LoVo (cell line): ENCODE measurements at regions not wholly inside any gene's neighbourhood (a gene's known extent, or its start where the extent isn't known, plus 50 kb on each side); places are given as distances from the start of the nearest gene placed in this dataset.
A peak's percentile ranks its signal among the peaks of the same experiment; 100 is the strongest.
"Not testable (repeated sequence)": the region's sequence is repeated elsewhere in the genome, so short reads cannot be mapped to it uniquely, and the experiment has no call there.

Source experiments
- DNase-seq: peaks from one replicate; pipeline ENCODE4 v3.0.0-alpha.2; 2016; ENCODE audit warnings: low spot score

DNA sequence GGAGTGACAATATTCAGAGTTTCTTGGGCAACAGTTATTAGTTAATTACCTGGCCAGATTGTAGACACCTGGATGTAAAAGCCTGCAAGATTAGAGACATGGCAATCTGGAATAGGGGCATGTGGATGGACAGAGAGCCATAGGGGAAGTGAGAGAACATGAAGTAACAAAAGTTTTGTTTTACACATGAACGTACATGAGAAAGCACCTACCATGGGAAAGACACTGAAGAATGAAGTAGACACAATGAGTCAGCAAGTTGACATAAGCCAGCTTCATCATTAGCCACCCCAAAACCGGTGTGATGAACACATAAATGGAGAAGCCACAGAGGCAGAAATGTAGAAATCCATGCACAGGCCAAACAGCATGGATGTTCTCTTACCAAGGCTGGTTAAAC, 462.1 kb upstream of the C1orf87 start:
- DNase-seq = no peak

DNA sequence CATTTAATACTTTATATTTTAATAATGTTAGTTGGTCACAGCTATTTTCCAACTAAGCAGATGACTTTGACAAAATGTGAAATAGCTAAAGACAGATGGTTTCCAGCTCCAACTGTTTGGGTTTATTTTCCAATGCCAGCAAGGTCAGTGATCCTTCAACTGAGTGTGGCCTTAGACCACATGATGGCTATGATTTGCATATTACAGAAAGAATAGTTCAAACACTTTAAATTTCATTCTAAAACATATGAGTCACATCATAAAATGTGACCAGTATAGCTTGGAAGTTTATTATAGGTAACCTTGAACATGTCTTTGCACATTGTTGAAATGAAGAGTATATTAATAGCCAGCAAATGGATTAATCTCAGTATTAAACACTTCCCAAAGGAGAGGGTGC, 454.0 kb upstream of the C1orf87 start:
- DNase-seq = no peak

DNA sequence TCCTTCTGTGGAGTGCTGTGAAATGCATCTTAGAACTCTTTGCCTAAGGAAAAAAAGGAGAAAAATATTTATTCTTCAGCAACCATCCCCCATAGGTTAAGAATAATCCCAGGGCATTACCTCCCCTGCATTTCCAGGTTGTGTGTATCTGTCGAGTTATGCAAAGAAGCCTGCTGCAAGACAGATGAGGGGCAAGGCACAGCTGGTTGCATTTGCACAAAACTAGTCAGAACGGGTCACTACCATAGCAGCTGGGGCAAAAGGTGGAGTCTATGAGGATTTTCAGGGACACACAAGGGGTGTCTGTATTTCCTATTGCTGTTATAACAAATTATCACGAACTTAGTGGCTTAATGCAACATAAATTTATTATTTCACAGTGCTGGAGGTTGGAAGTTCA, 443.4 kb upstream of the C1orf87 start:
- no peak for DNase-seq

DNA sequence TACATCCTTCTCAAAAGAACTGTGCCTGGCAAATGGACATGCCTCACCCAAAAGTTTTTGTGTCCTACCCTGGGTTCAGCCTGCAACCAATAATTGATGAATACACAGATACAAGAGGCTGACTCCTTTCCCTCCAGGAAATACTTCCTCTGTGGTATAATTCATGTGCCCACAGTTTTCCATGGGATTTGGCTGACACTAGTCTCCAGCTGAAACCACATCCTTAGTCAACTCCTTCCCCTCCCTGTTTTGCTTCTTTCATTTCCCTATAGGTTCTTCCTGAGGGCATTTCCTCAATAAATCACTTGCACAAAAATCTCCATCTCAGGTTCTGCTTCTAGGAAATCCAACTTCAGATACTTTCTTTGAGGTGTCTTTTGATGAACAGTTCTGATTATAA, 436.6 kb upstream of the C1orf87 start:
- DNase-seq = peak; percentile 18

DNA sequence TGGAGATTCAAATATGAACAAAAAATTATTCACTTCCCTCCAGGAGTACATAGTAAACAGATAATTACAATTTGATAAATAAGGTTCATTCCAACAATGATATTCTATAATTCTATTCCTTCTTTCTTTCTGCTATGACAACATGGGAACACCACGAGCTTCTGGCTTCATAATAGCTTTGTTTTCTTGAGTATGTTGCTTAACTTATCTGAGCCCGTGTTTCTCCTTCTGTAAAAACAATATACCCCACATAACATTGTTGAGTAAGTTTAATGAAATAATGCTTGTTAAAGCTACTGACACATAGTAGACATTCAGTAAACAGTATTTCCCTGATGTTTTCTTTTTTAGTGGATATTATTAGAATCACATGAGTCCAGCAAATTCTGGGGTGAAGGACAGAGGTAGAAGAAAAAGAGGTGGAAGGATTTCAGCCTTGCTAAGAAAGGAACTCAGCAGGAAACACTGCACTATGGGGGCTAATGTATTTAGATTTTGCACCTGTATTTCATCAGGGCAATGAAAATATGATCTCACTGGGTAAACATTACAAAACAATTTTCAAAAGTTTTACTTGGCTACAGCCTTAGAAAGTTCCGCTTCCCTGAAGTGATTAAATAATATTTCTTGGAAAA, 430.8 kb upstream of the C1orf87 start:
- DNase-seq = no peak

DNA sequence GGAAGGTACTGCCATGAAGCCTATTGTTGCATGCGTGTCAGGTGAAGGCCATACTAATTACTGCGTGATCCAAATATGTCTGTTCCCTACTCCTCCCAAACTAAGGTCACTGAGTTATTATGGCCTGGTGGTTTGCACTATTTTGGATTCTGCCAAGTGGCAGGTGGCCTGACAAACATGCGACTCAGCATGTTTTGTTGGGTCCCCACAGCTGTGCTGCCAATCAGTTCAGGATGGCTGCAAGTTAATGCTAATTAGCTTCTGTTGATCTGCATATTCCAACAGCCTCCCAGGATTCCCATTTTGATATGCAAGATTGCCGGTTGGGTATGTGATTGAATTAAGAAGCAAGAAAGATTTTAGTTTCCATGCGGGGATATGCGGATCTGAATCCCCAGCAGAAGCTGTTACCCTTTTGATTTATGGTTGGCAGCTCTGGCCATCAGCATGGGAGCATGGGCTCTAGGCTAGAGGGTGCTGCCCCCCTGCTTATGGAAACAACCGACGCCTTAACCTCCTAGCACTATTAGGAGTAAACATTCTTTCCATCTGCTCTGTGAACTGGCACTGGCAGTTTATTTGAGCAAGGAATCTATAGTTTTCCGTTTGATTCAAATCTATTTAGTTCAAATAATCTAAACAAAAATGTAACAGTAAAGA, 429.8 kb upstream of the C1orf87 start:
- DNase-seq = no peak

DNA sequence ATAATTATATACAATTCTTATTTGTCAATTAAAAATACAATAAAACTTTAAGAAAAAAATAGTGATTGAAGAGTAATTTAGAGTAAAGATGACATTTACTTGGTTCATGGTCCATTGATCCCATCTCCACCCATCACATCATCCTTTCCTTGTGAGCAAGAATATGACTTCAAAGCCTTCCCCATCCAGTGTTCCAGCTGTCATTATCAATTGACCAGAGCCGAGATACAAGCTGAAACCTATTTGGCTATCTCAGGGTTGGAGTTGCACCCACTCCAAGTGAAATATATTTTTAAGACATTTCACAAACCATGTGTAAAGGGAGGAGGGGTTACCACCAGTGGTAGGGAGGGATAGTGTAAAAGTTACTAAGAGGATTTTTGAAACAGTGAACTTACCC, 428.9 kb upstream of the C1orf87 start:
- DNase-seq = no peak

DNA sequence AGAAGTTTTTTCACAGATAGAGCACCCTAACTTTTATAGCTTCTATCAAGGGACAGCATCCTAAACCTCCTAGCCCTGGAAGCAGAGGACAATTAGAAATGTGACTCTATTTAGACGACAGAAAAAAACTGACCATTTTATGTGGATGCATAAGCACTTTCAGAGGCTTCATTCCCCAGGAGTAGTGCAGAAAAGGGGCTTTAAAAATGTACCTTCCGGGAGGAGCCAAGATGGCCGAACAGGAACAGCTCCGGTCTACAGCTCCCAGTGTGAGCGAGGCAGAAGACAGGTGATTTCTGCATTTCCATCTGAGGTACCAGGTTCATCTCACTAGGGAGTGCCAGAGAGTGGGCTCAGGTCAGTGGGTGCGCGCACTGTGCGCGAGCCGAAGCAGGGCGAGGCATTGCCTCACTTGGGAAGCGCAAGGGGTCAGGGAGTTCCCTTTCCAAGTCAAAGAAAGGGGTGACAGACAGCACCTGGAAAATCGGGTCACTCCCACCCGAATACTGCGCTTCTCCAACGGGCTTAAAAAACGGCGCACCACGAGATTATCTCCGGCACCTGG, 416.4 kb upstream of the C1orf87 start:
- not testable (repeated sequence) for DNase-seq

DNA sequence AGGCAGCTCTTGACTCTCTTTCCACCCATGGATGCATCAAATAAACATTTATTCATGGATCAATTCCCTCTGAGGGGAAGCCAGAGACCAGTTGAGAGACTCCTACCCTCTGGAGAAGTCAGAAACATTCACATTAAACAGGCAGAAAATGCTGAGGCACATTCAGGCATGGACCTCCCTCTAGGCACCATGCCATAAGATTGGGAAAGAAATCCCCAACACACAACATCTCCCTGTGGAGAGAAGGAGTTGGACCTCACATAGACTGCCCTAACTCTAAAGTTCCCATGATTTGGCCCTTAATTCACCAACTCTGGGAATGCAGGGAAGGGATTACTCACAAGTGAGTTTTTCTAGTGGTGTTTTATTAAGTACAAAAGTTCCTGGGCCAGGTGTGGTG, 415.3 kb upstream of the C1orf87 start:
- DNase-seq = no peak

DNA sequence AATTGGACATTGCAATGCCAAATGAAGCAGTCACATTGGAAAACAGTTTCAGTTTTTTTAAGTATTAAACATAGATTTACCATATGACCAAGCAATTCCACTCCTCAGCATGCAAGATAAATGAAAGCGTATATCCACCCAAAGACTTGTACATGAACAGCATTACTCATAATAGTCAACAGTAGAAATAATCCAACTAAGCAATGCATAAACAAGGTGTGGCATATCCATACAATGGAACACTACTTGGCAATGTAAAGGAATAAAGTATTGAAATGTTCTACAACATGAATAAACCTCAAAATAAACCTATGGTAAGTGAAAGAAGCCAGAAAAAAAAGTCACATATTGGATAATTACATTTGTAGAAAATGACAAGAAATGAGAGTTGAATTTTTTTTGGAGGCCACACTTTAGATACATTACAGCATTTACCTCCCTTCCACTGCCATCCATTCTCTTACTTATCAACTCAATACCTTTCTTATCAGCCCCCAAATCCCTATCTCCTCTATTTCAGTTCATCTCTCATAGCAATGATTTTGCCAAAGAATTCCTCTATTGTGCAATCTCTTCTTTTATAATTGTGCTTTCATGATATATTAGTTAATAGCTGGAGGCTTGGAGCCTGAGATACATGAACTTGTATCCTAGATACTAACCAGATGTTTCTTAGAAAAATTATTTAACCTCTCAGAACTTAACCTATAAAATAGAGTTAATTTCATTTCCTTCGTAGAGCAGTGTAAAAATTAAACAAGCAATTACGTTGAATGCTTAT, 414.2 kb upstream of the C1orf87 start:
- no peak for DNase-seq

DNA sequence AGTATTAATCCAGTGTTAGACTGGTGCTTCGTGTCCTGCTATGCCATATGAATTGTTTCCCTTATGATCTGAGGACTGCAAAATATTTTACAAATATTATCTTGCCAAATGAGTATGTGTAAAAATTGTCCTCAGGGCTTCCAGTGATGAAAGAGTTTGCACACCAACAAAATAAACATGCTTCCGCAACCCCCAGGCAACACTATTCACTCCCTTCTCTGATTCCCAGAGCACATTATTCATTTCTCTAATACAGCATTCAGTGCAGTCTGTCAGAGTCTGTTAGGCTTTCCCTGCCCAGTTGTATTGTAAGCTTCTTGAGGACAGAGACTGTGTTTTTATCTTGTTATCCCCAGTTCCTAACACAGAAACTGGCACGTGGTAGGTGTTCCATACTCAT, 409.9 kb upstream of the C1orf87 start:
- DNase-seq = no peak

DNA sequence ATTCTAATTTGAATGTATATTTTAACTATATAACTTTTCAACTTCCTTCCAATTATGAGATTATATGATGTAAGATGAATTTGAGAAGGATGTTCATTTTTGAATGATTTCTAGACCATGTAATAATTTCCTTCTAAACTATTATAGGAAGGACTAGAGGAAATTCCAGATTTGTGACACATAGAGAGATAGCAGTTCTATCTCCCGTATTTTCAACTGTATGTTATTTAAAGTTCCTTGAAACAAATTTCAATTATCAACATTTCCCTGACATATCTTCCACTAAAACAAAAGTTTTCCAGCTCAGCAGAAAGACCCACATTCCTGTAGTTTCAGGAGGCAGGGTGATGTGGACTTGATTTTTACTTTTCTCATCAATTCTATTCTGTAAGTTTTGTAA, 396.7 kb upstream of the C1orf87 start:
- no peak for DNase-seq

DNA sequence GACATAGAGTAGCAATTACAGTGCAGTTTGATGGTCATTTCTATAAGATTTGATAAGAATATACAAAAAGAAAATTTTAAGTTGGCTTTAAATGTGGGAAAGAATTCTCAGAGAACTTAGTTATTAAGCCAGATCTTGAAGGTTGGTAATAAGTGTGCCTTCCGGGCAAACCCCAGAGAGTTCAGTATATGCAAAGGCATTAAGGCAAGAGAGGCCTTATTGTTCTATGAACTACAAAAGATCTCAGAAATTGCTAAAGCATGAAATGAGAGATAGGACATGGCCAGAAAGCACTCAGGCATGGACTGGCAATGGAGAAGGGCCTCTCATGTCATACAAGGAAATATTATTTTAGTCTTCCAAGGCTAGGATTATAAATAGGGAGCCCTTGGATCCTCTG, 390.2 kb upstream of the C1orf87 start:
- no peak for DNase-seq

DNA sequence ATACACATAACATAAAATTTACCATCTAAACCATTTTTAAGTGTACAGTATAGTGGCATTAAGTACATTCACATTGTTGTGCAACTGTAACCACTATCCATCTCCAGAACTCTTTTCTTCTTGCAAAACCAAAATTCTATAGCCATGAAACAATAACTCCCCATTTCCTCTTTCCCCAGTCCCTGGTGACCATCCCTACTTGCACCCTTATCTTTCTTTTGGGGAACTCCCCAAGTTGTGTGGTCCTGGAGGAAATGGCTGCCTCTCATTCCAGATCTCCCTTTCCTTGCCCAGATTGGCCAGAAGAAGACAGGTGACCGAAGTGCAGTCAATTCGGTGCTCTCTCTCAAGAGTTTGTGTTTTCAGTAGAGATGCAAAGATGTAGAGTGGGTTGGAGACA, 389.6 kb upstream of the C1orf87 start:
- DNase-seq = no peak

DNA sequence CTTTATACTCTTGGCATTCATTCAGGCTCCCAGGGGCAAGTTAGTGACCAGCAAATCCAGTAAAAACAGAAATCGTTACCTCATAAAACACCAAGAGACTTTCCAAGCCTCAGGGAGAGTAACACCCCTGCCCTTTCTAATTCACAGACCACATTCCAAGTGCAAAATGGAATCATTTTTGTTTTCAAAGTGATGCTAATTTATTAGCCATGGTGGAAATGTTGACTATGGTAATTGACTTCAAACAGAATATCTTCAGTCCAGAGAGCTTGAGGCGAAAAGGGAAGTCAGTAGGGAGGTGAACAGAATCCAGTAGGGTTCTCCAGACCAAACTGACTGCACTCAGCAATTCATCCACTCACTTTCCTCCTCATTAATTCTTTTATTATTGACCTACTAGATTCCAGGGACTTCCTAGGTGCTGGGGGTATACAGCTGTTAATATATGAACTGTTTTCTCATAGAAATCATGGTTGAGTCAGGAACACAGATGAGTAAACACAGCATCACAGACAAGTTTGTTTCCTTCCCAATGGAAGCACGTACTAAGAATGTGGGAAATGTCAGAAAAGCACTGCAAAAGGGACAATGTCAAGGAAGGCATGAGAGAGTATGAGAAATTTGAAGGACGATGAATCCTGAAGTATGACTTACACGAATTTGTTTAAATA, 388.5 kb upstream of the C1orf87 start:
- no peak for DNase-seq

DNA sequence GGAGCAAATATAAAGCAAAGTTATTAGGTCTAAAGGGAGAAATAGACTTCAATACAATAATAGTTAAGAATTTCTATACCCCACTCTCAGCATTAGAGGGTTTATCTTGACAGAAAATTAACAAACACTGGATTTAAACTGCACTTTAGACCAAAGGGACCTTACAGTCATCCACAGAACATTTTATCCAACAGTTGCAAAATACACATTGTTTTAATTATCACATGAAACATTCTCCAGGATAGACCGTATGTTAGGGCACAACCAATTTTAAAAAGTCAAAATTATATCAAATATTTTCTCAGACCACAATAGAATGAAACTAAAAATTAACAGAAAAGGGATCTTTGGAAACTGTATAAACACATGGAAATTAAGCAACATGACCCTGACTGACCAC, 384.5 kb upstream of the C1orf87 start:
- DNase-seq = no peak

DNA sequence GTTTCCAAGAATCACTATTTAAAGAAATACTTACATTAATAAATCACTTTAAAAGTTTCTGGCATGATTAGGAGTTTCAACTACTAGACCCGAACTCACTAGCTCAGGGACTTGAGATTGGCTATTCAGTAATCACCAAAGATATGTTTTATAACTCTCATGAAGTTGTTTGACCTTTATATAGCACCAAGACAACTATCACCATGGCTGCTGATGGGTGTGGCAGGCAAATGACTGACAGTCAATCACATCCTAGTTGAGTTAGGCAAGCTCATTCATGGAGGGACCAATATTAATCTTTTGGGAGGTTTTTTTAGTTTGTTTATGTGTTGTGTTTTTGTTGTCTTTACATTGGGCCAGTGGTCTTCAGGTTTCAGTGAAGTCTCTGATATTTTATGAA, 376.3 kb upstream of the C1orf87 start:
- DNase-seq = no peak

DNA sequence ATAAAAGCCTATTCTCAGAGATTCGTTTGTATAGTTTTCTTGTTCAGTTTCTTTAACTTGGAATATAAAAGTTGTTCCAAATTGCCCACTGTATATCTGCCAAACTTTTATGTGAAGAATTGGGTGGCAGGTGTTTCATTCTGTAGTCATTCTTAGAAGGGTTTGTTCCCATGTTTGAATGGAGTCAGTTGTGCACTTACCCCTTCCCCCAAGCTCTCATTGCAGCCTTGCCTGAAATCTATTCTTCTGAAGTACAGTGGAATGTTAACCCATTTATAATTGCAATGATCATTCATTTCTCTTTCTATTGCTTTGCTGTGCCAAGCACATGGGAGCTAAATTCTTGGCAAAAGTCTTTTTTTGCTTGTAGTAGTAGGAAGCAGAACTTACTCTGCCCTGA, 375.3 kb upstream of the C1orf87 start:
- DNase-seq = no peak

DNA sequence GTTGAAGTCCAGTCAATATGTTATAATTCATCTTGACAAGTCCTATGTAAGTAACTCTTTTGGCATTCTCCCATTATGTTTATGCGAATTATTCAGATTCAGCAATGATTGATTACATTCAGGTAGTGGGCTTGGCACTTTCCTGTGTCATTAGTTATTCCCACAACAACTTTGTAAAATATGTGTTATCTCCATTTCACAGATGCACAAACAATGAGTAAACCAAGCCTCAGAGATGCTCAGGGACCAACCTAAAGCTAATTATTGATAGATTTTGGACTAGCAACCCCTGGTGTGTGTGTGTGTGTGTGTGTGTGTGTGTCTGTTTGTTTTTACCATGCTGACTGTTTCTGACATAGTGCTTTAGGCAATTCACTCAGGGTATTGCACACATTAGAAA, 371.1 kb upstream of the C1orf87 start:
- no peak for DNase-seq

DNA sequence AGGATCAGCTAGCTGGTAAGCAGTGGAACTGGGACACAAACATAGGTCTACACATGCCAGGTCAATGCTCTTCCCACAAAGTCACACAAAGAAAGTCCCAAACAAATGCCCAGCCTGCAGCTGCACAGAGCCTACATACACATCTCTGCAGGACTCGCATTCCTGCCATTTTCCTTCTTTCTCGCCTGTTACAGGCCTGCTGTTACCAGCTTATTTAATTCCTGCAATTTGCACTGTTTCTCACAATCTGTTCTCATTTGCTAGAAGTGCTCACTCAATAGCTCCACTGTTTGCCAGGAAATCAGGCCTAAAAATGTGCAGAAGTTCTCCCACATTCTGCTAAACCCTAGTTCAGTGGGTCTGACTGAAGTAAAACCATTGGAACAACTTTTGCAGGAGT, 362.6 kb upstream of the C1orf87 start:
- no peak for DNase-seq

DNA sequence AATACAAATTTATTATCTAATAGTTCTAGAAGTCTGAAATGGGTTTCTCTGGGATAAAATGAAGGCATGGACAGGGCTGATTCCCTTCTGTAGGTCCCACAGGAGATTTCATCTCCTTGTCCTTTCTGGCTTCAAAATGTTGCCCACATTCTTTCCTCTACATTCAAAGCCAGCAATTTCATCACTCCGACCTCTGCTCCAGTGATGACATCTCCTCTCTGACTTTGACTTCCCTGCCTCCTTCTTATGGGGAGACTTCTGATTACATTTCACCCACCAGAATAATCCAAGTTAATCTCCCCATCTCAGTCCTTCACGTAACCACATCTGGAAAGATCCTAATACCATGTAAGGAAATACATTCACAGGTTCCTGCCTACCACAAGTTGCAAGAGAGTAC, 358.0 kb upstream of the C1orf87 start:
- no peak for DNase-seq

DNA sequence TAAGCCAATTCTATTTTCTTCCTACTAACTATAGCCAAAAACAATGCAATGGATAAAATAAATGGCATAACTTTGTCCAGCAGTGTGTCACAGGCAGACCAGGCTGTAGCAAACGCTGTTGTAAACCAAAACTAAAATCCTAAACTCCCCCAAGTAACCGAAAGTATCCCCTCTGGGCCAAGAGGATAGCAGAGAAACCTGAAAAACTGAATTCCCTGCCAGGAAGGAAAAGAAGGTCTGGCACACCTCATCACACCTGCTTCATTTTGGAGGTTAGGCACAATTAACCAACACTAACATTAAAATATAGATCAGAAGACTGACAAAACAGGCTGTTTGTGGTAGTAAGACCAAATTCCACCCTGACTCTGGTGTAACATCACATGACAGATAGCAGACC, 356.8 kb upstream of the C1orf87 start:
- DNase-seq = no peak

DNA sequence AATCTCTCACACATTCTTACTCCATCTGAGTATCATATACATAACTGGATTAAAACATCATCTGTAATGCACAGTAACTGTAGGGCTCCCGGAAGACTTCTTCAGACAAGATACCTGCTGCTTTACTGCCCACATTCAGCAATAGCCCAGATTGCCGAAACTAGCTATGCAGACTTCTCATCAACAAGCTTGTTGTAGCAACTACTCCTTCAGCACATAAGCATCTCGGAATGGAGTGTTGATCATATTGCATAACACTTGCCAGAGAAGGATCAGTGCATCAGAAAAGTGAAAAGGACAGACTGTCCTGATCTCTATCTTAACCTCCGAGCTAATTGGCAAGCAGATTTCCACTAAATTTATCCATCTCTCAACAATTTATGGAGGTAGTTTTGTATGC, 354.6 kb upstream of the C1orf87 start:
- DNase-seq = no peak
